HS-27A (cell line): ENCODE measurements at regions not wholly inside any gene's neighbourhood (a gene's known extent, or its start where the extent isn't known, plus 50 kb on each side); places are given as distances from the start of the nearest gene placed in this dataset.

Experiments
- DNase-seq: peaks from one replicate; pipeline ENCODE4 v3.0.0-alpha.2; 2012; ENCODE audit warnings: low read depth, missing footprints

- no peak for DNase-seq
Observed at GRCh38 chr3:137061186-137061585, 103.4 kb downstream of the IL20RB start.

- DNase-seq: no peak
Observed at GRCh38 chr3:137062250-137062649, 104.5 kb downstream of the IL20RB start.

DNA sequence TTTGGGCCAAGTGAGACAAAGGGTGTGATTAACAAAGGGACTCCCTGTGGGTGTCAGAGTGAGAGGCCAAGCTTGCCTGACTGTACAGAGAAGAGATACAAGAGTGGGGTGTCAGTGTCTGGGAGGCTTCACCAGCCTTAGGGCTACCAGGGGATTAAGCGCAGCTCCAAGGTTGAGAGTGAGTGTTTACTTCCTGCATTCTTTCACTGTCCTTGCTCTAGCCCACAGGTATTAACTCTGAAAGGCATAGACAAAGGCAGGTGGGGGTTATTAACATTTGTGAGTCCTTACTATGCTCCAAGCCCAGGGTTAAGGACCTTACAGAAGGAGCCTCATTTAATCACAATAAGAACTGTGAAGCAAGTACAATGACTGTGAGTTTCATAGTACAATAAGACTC is 107.6 kb downstream of the IL20RB start:
- DNase-seq: no peak

- DNase-seq: no peak
Observed at GRCh38 chr3:137066092-137066491, 108.3 kb downstream of the IL20RB start.

GRCh38 chr3:137071104-137071503 is 113.3 kb downstream of the IL20RB start:
- no peak for DNase-seq

DNA sequence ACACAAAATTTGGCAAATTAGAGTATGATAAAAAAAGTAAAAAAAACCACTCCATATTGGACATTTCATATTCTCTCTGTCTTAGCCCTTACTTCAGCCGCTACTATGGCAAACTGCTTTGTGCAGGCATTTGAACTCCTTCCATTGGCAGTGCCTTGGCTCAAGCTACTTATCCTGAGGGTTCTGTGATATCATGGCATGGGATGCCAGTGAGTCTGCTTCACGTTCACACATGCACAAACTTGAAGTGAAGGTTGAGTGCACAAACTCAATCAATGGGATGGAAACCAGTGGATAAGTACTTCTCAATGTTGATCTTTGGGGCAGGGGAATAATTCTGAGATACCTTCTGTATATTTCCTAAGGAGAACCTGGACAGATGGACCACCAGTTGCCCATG is 117.2 kb downstream of the IL20RB start:
- no peak for DNase-seq

DNA sequence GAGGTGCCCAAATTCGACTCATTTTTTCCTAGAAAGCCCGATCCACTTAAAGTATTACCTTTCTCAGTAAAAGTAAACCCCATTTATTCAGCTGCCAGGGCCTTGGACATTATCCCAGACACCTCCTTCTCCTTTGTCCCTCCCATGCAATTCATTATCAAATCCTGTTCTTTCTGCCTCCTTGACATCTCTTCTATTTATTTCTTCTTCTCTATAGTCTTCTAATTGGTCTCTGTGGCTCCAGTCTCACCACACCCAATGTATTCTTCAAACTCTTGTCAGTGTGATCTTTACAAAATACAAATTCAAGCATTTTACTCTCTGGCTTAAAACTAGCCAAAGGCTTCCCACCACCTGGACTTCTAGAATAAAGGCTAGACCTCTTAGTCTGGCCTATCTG is 120.3 kb downstream of the IL20RB start:
- no peak for DNase-seq

- DNase-seq: no peak
Observed at GRCh38 chr3:137079571-137079970, 121.8 kb downstream of the IL20RB start.

DNA sequence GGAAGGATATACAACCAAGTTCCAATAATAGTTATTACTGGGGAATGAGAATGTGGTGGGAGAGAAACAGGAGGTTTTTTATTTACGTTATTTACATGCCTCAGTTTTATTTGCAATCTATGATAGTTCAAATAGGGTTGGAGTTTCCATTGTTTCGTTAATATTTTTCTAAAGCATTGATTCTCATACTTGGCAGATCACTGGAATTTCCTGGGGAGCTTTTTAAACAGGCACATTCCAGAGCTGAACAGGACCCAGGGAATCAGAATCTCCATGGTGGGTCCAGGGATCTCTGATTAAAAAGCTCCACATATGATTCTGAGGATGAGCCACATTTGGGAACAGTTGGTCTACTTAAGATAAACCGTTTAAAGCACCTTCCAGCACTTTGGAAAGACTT is 123.9 kb downstream of the IL20RB start:
- DNase-seq: no peak

- DNase-seq: no peak
Observed at GRCh38 chr3:137082763-137083162, 125.0 kb downstream of the IL20RB start.

DNA sequence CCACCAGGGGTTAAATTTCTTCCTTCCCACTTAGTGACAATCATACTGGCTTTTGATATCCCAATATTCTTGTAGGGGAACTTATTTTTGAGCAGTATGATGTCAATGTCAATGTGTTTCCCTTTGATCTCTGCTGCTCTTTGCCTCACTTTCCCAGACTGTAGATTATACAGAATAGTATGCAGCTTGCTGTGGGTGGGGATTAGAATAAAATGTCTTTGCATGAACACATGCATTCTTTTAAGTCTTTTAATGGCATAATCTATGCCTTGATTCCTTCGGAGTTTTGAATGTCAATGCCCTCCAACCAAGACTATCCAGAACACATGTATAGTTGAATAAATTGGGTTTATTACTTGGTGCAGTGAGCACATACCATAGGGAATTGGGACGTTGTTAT is 125.5 kb downstream of the IL20RB start:
- no peak for DNase-seq

GRCh38 chr3:137084586-137084985 is 126.8 kb downstream of the IL20RB start:
- no peak for DNase-seq

- no peak for DNase-seq
Observed at GRCh38 chr3:137097386-137097785, 139.6 kb downstream of the IL20RB start.

- no peak for DNase-seq
Observed at GRCh38 chr3:137097852-137098251, 140.1 kb downstream of the IL20RB start.

DNA sequence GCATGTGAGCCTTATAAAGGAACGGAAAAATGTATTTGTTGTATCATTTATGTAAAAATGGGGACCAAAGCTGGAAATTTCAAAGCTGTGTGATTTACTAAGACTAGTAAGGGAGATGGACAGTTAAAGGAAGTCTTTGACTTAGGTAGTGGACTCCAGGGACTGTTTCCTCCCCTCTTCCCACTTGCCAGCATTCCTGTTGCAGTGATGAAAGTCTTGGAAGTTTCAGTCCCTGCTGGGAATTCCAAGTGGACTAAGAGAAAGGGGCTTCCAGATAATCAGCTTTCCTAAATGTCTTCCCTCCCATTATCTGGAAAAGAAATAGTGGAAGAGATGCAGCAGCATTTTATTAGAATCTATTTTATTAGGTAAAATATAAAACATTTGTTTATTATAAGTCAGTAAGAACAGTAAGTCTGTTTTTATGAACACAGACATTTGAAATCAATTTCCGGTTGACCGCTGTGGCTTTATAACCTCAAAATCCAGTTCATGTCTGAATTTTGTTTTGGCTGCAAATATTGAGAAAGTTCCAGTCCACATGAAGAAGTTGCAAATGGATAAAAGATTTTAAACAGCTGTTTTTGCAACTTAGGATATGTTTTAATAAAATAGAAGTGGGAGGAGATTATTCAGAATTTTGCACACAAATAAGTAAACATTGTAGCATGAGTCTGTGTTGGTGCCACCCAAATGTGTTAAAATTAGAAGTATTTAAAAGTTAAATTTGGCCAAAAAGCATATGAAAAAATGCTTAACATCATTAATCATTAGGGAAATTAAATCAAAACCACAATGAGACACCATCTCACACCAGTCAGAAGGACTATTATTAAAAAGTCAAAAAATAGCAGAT is 141.8 kb downstream of the IL20RB start:
- no peak for DNase-seq

- no peak for DNase-seq
Observed at GRCh38 chr3:137100326-137100725, 142.5 kb downstream of the IL20RB start.

DNA sequence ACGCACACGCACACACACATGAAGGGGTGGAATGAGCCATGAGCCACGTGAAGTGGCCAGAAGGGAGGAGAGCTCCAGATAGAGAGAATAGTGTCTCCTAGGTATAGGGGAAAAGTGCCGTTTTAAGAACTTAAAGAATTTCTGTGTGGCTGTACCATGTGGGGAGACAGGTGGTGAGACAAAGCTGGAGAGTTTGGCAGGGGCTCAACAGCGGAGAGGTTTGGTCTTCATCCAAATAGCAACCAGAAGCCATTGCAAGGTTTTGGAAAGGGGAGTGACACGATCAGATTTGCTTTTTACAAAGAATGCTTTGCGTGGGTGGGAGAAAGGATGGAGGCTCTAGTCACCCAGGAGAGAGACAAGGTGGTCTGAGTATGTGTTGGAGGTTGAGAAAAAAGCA is 146.0 kb downstream of the IL20RB start:
- no peak for DNase-seq

GRCh38 chr3:137105277-137105977 is 147.6 kb downstream of the IL20RB start:
- DNase-seq: peak; percentile 26

GRCh38 chr3:137106612-137107240 is 148.9 kb downstream of the IL20RB start:
- DNase-seq: no peak

DNA sequence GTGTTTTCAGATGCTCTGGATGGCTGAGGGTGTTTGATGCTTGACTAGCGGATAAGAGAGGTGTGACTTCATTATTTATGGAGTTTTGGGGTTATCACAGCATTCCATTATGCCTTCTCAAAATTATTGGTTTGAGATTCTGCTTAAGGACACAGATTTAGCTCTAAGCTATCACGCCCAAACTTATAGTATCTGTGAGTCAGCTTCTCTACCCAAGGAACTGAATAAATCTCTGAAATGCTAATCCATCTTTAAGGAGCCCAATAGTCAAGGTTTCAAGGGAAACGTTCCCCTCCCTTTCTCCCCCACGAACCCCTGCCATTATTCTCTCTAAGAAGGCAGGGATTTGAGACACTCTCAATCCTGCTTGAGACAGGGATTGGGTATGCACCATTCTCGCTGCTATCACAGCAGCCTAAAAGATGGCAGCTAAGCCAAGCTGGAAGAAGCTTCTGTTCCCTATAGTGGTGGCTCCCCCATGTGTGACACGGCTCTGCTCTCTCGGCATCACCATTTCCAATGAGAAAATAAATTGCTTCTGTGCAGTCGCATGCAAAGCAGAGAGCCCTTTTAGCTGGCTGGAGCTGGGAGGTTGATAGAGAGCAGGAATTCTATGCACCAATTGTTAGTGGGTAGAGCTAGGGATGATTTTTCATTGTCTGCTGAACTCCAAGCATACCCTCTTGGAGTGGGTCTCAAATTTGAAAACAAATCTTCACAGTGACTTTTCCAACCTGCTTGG is 151.1 kb downstream of the IL20RB start:
- DNase-seq: no peak

- no peak for DNase-seq
Observed at GRCh38 chr3:137110392-137110996, 152.7 kb downstream of the IL20RB start.

- no peak for DNase-seq
Observed at GRCh38 chr3:137111497-137111896, 153.7 kb downstream of the IL20RB start.
